ENCODE measurements at regions not wholly inside any gene's neighbourhood (a gene's known extent, or its start where the extent isn't known, plus 50 kb on each side); places are given as distances from the start of the nearest gene placed in this dataset.

GRCh38 chr18:25724997-25725396 is 365.4 kb downstream of the SS18 start:
- DNase-seq (ENCODE audit: low spot score): no peak

- DNase-seq (ENCODE audit: low spot score): peak; percentile 70
These were observed 366.3 kb downstream of the SS18 start for GRCh38 chr18:25724121-25724520.

DNA sequence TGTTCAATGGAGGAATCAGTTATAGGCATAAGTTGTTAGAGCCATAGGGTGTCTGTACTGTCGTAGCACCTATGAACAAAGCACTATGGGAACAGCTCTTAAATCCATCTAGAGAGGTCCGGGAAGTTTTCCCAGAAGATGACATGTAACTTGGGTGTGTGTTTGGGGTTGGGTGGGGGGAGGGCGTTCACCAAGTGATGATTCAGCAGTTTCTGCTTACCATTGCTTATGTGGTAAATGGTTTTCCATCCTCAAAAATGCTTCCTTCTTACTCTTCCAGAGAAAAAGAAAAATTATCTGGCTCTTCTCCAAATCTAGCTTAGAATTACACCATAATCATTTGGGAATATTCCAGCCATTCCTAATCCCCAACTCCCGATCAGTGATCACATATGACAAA is 361.1 kb upstream of the ZNF521 start:
- no peak for DNase-seq (ENCODE audit: low spot score)

- DNase-seq (ENCODE audit: low spot score): no peak
These were observed 359.0 kb upstream of the ZNF521 start for GRCh38 chr18:25710981-25711380.

GRCh38 chr18:25705650-25706049 is 353.7 kb upstream of the ZNF521 start:
- no peak for DNase-seq (ENCODE audit: low spot score)

DNA sequence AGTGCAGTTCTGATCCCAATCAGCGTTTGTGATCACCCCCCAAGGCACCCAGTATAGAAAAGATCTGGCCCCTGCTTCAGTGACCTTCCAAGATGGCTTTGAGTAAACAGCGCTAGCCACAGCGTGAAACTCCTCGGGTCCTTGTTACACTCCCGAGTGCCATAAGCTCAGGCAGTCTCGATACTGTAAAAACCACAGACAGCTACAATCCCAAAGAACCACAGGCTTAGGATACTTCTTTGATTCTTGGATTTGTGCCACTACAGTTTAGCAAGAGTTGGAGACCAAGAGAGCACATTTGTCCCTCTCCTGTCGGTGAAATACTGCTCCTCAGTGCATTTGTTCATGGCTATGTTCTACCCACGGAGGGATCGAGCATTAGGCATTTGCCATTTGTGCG is 352.5 kb upstream of the ZNF521 start:
- no peak for DNase-seq (ENCODE audit: low spot score)

- DNase-seq (ENCODE audit: low spot score): no peak
These were observed 352.1 kb upstream of the ZNF521 start for GRCh38 chr18:25704071-25704470.

GRCh38 chr18:25701821-25702220 is 349.9 kb upstream of the ZNF521 start:
- no peak for DNase-seq (ENCODE audit: low spot score)

GRCh38 chr18:25686960-25687500 is 335.1 kb upstream of the ZNF521 start:
- DNase-seq (ENCODE audit: low spot score): no peak

DNA sequence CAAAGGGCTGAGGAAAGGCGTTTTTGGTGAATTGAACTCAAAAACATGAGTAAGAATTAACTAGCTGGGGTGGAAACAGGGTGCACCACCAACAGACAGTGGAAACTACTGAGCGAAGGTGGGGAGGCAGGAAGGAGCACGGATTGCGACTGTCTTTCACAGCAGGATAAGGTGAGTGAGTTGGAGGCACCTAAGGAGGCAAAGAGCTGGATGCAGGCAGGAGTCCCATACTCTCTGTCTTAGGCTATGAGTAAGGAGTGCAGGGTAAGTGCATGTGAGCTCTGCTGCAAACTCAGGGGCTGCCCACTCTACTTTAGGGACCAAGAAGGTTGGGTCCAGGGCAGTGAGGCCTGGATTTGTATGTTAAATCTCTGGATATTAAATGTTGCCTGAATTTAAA is 333.1 kb upstream of the ZNF521 start:
- DNase-seq (ENCODE audit: low spot score): no peak

DNA sequence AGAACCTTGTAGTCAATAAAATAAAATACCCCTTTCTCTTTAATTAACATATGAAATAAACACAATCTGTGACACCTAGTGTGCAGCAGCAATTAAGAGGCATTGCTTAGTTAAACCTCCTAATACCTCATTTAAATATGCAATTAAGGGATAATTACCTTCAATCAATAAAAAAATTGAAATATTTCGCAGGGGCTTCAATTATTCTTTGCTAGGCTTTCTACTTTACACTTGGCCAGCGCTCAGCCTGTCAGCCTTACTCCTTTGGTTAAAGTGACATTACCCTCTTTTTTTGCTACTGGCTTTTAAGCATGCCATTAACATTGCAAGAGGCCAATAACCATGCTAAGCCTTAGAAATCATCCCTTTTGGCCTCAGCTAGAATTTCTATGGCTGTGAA is 327.5 kb upstream of the ZNF521 start:
- DNase-seq (ENCODE audit: low spot score): no peak

DNA sequence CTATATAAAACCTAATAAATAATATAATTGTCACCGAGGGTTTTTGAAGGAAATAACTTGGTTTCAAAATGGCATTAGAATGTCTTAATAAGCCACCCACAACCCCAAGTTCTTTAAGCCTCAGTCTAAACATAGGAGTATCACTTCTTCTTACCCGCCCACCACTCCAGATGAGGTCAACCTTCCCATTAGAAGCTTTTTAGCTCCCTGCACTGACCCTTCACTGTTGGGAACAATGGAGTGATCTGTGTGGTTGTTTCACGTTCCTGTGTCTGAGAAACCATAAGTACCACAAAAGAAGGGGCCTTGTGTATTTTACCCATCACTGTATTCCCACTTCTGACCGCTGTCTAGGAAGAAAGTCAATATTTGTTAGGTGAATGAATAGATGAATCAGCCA is 326.3 kb upstream of the ZNF521 start:
- no peak for DNase-seq (ENCODE audit: low spot score)

- DNase-seq (ENCODE audit: low spot score): no peak
These were observed 323.3 kb upstream of the ZNF521 start for GRCh38 chr18:25675123-25675850.

DNA sequence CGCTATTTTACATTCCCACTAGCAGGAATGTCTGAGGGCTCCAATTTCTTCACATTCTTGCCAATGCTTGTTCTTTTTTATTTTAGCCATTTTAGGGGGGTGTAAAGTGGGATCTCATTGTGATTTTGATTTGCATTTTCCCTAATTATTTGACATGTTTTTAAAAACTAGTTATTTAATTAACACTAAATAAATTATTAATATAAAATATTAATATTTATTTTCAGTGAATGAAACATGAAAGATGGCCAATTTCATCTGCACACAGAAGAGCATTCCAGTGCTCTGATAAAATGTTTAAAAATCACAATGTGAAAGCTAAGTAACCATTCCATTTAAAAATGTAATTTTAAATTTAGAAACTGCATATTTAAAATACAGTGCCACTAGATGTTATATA is 322.2 kb upstream of the ZNF521 start:
- no peak for DNase-seq (ENCODE audit: low spot score)

DNA sequence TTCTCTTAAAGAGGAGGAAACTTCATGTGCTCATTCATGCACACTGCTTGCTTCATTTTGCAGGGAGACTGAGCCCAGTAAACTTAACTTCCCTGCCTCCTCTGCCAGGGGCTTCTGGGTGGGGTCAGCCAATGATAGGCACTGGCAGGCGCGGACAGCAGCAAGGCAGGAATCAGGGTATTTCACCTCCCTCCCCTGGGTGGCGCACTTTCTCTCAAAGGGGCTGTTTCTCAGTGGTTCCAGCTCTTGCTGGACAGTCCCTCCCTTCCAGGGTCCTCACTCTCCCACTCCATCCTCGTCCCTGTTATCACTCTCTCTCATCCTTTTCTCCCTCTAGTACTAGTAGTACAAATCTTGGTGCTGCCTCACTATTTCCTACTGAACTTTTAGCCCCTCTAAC is 320.5 kb upstream of the ZNF521 start:
- no peak for DNase-seq (ENCODE audit: low spot score)

- no peak for DNase-seq (ENCODE audit: low spot score)
These were observed 317.8 kb upstream of the ZNF521 start for GRCh38 chr18:25669741-25670140.

- no peak for DNase-seq (ENCODE audit: low spot score)
These were observed 310.3 kb upstream of the ZNF521 start for GRCh38 chr18:25662272-25662671.

DNA sequence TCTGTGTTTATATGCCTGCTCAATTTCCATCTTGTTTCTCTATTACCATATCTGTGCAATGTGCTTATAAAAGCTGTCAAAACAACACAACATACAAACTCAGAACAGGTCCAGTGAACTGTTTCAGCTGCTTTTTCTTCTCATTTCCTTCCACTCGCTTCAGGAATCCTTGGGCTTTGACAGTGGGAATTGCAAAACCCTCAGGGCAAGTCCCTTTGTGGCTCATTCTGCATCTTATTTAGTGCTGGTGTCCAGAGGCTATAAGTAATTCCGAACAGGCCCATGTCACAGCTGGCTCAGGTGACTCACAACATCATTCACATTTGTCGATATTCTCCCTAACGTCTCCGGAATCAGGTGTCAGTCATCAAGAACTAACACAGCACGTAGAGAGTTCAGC is 309.9 kb upstream of the ZNF521 start:
- DNase-seq (ENCODE audit: low spot score): peak; percentile 39

DNA sequence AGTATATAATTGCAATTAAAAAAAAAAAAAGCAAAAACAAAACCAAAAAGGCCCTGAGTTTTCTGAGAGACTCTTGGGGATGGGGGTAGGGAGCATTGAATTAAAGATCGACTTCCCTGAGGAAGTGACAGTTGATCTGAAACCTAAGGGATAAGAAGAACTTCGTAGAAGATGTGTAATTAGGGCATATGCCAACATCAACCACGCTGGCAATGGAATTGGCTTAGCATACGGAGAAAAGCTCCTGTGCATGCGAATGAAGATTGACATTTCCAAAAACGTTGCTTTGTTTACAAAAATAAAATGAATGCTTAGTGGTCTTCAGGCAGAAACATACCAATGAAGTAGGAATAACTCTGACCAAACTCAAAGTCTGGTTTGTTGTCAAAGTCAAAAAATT is 307.6 kb upstream of the ZNF521 start:
- no peak for DNase-seq (ENCODE audit: low spot score)

DNA sequence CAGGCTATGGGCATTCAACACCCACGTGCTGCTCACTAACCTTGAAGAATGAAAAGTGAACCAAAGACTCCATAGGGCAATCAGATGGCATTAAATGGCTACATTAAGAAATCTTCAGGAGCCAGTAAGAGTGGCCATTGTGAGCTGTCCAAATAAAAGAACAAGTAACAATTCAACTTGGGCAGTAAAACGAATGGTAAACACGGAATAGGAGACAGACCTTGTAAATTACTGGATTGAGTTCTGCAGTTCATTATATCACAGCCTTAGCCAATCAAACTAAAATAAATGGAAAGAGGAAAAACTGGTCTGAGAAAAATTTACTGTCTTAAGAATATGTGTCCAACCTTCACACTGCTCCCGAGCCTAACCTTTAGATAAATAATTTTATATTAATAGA is 306.5 kb upstream of the ZNF521 start:
- DNase-seq (ENCODE audit: low spot score): no peak

DNA sequence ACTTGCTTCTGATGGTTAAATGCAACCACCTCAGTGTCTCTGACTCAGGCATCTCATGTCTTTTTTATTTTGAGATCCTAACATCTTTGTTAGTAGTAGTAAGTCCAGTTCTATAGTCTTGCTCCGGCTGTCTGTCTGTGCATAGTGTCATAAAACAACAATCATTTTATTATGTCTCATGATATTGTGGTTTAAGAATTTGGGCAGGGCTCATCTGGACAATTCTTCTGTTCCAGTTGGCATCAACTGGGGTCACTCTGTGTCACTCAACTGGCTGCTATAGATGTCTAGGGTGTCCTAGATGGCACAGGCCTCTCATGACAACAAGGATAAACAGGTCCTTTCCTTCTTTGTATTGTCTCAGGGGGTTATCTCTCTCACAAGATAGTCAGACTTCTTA is 299.6 kb upstream of the ZNF521 start:
- DNase-seq (ENCODE audit: low spot score): no peak

- peak; percentile 92 for DNase-seq (ENCODE audit: low spot score)
These were observed 298.4 kb upstream of the ZNF521 start for GRCh38 chr18:25650201-25650941.

DNA sequence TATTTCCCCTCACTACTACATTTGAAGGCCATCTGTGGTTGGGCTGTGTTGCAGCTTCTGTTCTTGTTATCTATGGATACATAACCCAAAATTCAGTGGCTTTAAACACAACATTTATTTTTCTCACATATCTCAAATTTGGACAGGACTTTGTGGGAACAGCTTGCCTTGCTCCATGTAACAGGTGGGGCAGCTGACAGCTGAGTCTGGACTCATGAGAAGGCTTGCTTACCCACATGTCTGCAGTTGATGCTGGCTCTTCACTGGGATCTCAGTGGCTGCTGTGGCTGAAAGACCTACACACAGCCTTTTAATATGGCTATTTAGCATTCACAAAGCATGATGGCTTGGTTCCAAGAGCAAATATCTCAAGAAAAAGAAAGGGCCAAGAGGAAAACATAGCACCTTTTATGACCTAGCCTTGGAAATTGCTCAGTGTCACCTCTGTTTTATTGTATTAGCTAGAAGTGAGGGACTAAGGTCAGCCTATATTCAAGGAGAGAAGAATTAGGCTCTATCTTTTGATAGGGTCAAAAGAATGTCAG is 296.8 kb upstream of the ZNF521 start:
- no peak for DNase-seq (ENCODE audit: low spot score)
